ENCODE measurements at regions not wholly inside any gene's neighbourhood (a gene's known extent, or its start where the extent isn't known, plus 50 kb on each side); places are given as distances from the start of the nearest gene placed in this dataset.

DNA sequence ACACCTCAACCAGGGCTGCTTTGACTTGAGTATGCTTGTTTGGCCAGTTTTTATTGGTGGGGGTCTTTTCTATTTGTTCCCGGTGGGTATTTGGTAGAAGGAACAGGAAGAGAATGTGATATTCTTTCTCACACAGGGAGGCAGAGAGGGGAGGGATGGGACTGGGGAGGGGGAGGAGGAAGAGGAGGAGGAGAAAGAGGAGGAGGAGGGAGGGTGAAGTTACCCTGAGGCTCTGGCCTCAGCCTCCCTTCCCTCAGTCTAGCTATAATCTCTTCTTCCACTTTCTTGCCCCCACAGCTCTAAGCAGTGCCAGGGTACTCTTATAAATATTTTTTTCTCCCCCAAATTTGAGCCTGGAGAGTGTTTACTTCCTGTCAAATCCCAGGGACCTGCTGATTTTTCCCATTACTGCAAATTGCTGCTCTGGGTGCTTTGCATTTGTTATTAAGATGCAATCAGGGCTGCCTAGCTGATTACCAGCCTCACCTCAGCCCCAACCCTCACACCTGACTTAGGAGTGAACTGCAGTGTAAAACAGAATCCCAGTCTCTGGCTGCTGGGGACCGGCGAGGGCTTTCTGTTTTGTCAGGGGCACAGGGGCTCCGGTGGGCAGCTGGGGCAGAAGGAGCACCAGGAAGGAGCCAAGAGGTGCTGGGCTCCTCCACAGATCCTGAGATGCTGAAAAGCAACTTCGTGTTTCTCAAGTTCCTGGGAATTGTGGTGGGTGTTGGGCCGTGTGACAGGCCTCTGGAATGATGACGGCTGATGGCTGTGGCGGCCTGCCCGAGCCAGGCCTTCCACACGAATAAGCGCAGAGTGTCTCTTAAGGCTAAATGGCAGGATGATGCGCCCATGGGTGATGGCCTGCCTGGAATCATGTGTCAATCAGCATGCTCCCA, 141.4 kb downstream of the CD83 start:
- no peak for DNase-seq

DNA sequence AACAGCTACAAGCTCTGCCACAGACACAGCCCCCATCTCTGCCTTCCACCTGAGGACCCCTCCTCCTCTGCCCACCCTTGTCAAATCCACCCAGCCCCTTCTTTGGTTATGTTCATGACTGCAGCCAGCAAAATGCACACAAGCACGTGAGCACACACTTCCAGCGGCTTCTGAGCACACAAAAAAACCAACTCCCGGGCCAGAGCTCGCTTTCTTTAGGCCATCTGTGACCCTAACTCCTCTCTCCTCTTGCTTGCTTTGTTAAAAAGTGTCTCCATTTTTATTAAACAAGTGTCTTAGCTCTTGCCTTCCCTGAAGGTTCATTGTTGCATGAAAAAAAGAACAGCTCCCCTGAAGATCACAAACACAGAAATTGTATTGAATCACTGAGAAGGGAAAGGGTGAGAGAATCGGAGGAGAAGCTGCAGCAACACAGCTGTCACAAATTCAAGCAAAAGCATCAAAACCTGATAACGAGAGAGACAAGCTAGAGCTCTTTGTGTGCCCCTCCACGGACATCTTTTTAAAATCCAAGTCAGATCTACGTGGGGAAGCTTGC, 142.1 kb downstream of the CD83 start:
- DNase-seq, result no peak

DNA sequence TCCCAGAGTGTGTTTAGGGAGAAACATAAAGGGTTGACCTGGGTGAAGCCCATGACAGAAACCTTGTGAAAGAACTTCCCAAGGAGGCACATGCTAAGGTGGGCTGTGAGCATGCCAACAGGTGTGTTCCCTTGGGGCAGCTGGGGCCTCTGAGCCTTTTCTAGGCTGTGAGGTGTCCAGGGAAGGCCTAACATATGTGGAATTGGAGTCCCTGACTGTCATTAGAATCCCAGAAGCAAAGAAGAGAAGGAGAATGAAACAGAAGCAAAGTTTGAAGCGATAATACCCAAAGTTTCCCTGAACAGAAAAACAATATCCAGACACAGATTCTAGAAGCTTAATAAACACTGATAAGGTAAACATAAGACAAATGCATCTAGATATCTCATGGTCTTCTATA, 143.3 kb downstream of the CD83 start:
- DNase-seq, result no peak

DNA sequence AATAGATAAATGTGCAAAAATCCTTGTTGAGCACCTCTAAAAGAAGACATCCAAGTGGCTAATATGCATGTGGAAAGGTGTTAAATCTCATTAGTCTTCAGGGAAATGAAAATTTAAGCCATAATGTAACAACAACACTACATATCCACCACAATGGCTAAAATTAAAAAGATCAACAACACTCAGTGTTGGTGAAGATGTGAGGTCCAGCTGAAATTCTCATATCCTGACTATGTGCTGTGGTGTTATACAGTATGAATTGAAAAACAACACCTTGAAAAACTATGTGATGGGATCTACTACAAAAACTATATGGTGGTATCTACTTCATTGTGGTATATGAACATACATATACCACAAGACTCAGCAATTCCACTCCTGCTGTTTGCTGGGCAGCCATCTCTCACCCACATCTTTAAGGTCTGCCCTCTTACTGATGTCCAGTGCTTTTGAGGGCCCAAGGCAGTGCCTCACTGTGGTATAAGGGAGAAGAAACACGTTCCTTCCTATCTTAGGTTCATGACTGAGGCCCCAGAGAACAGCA, 146.4 kb downstream of the CD83 start:
- no peak for DNase-seq

DNA sequence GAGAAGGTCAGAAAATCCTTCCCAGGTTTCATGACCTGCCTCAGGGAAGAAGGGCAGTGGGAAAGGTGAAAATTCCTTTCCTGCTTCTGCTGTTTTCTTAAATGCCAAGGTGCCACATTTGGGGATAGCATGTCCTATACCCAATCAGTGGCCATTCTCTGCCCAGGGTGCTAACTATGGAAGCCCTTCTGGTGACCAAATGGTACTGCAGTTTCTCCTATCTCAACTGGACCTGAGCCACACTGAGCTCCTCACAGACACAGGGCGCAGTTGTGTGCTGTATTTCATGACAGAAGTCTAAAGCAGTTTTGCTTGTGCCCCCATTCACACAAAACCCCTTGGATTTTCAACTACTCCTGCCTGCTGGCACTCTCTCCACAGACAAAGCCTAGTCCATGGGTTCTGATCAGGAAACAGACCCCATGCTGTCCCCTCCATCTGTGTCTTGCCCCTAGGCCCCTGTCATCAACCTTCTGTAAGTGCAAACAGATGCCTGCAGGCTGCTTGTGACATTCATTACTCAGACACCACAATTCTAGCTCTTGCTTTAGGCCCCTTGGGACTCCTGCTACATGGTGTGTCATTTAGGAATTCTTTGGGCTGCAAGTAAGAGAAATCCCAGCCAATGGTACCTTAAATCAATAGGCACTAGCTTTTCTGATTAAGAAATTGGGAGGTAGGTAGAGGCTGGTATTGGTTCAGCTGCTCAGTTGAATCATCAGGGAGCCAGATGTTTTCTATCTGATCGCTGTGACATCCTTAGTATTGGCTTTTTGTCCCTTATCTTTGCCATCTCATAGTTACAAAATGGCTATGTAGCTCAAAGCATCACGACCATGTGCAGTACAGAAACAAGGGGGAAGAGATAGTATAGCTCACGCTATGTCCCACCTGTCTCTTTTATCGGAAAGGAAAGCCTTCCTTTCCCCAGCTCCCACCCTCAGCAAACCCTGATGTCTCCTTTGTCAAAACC, 147.8 kb downstream of the CD83 start:
- DNase-seq, result no peak

DNA sequence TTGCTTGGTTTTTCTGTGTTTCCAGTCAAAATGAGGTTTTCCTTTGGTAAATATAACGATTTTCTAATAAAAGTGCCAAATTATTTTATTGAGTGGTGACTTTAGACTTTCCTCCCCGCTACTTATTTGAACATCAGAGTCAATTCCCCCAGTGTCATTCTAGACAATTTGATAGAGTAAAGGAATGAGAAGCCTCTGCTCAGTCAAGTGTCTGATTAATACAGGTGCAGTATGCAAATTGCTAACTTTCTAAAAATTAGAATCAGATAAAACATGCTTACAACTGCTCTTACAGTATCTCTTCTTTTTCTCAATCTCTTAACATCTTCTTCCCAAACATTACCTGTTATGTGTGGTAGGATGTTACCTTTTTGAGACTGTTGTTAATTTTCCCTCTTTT, 148.7 kb downstream of the CD83 start:
- no peak for DNase-seq

DNA sequence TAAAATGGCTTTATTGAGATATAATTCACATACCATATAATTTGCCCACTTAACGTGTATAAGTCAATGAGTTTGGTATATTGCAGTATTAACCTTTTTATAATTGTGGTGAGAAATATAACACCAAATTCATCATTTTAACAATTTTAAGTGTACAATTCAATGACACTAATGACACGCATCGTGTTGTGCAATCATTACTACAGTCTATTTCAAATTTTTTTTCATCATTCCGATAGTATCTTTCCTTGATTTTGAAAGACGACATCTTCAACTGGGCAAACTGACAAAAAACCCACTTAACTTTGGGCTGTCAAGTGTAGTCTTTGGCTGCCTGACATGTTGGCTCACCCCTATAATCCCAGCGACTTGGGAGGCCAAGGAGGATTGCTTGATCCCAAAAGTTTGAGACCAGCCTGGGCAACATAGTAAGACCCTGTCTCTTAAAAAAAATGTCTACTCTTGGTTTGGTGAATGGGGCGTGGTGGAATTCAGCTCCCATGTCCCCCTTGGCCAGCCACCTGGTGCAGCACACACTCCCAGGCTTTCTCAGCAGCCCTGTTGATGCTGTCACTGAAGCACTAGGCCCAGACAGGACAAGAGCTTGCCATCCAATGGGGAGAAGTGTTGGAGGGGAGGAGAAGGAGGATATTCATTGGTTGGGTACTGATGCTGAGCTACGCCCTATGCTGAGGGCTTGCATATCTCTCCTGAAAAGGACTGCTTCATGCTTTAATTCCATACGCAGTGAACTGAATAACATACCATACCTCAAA, 150.5 kb downstream of the CD83 start:
- no peak for DNase-seq

DNA sequence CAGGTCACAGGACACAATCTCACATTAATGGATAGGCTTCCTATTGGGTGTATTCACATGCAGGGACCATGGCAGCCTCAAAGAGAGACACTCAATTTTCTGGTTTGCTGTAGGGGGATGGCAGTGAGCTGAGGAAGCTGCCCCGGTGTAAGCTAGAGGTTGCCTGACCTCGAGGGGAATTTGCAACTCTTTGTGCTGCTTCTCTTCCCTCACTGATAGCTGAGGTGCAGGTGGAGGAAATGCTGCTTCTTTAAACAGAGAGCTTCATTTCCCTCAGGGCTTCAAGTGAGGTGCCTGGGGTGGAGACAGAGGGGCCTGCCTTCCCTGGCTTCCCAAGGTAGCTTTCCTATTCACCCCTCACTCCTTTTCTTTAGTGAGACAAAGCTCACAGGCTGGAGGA, 151.9 kb downstream of the CD83 start:
- no peak for DNase-seq

DNA sequence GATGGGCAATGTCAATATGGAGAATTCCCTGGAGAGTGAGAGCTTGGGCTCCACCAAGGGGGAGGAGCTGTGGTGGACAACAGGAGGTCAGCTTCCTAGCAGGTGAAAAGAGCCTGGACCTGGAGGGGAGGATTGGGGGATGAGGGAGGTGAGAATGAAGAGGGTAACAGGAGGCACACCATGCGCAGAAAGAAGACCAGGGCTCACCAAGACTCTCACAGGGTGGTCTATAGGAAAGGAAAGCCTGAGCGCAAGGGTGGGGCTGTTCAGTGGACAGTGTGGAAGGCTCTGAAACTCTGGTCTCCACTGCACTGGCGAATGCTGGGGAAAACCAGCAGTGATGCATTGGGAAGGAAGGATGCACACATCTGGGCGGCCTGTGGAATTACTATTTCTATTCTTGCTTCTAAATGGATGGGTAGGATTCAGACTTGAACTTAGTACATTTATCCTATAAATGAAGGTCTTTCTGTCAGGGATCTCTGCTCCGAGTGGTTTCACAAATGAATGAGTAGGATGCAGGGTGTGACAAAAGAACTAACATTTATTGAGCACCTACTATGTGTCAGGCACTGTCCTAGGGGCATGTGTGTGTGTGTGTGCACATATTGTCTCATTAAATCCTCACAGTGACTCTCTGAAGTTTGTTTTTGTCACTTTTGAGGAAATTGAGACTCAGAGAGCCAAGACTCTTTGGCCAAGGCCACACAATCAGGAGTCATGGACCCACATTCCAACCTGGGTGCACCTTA, 152.7 kb downstream of the CD83 start:
- no peak for DNase-seq

DNA sequence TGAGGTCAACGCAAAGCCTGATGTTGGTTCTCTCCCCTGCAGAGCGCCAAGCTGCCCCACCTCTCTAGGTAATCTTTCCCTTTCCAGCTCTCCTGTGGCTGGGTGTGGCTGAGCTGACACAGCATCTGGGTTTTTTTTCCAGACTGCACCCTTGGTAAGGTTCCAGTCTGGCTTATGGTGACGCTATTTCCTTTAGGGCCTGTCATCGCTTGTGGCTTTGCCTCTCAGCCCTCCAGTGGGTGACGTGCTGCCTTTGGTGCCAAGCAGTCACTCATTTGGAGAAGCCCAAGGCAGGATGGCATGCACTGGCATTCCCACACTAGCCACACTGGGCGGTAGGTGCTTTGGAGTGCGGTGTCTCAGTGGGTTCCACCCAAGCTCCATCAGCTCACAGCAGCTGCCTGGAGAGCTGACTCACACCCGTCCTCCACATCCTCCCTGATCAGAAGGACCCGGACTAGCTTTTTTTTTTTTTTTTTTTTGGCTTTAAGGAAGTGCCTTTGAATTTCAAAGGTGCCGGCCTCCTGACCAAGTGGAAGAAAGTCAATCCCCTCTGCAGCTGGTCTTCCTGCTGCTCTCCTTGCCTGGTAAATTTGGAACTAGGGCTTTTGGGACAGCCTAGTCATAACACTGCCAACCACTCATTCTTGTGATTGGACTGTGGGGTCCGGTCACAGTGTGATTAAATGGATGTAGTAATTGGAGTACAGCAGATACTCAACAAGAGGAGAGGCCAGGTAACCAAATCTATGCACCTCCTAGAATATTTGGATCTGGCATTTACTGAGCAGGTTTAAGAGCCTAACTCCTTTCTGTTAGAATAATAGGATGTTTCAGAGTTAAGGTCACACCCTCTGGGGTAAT, 153.6 kb downstream of the CD83 start:
- DNase-seq, result peak; percentile 47 to 68

DNA sequence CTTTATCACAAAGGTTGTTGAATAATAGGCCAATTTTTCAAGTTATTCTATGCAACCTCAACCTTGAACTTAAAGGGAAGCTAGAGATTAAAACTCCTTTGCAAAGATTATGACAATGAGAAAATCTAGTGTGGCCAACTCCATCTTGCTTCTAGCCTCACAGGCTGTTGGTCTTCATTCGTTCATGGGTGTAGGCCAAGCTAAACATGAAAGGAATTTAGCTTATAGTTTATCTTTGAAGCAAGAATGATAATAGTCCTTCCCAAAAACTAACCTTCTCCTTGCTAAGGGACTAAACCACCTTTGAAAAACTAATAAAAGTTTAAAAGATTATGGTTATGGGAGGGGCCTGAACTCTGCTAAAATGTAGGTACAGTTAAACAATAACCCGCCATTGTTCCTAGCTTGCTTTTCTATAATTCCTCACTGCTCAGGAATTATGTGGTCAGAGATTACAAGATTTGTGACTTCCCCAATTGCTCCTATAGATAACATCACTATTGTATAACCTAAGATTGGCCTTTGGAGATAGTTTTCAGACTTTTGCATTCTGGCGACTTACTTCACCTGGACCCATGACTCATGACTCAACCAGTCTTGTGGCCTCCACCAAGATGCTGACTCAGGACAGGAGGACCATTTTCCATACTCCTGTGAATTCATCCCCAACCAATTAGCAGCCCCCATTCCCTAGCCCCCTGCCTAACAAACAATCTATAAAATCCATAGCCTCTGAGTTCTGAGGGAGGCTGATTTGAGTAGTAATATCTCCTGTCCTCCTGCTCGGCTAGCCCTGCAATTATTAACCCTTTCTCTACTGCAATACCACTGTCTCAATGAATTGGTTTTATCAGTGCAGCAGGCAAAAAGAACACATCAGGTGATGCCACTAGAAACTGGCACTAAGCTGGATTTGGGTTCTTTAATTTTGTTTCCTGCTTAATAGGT, 154.5 kb downstream of the CD83 start:
- no peak for DNase-seq

DNA sequence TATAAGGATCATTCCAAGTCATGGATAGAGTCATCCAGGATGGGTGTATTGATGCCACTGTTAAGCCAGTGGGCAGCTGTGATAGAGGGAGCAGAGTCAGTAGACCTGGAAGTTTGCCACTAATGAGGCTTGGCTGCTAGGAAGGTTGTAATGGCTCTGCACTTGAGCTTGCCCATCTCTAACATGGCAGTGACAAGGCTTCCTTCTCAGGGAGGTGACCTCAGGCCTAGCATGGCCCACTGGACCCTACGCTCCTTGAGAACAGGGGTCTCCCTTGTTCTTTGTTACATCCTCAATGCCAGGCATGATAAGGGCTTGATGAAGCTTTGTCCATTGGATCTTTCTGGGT, 155.1 kb downstream of the CD83 start:
- DNase-seq, result no peak

DNA sequence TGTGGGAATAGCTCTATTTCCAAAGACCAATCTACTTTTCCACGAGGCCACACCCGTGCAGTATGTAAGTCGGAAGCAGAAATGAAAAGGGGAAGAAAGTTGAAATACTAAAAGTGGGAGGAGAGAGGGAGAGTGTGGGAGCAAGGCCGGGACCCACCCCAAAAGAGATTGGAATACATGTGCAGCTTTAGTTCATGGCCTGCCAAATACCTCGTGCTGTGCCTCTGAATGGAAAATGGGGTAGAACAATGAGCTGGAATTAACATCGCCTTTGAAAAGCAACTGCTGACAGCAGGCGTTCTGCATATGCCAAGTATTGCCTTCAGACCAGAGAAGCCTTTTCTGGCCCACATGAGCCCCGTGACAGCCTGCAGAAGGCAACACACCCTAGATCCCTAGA, 155.6 kb downstream of the CD83 start:
- no peak for DNase-seq

DNA sequence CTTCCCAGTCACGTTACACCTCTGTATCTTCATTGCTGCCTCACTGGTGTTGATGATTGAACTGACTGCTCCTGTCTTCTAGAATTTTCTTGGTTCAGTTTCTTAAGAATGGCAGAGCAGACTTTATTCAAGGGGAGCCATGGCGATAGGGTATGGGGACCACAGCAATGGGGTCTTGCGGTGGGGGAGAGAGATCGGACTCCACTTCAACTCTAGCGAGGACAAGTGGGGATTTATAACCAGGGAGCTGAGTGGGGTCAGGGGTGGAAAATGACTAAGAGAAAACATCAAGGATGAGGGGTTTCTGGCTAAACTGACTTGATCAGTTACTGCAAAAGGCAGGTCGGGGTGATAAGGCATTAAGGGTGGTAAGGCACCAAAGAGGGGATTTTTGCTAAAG, 156.4 kb downstream of the CD83 start:
- no peak for DNase-seq

DNA sequence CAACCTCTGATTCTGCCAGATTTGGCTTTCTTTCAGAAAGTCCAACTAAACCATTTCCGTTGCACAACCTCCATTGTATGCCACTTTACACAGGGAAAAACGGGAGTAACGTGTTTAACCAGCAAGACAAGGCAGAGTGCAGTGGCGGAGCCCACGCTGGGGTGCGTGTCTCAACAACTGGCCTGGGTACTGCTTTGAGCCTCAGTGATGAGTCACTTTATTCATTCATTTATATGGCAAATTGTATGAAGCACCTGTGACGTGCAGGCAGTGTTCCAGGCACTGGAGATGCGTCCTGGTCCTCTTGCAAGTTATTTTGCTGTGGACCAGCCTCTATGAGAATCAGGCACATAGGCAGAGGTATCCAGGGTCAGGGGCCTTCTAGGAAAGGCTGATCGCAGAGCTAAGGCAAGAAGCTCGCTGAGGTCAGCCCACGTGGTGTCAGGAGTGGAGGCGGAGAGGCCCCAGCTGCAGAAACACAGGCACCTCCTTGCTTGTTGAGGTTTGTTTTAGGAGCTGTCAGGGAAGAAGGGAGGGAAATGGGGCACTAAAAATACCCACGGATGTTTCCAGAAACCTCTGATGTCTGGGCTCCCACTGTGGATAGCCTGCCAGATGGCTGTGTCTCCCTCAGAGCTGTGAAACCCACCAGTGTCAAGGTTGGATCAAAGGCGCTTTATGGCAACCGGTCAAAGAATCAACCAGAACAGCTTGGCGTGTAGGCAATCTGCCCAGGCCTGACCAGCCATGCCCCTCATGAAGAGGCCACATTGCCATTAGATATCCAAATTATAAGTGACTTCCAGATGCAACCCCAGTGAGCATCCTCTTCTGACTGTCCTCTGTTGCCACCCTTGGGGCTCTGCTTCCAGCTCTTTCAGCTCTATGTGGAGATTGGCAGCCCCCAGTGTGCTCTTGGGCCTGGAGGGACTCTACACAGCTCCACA, 157.2 kb downstream of the CD83 start:
- peak; percentile 14 to 42 for DNase-seq

DNA sequence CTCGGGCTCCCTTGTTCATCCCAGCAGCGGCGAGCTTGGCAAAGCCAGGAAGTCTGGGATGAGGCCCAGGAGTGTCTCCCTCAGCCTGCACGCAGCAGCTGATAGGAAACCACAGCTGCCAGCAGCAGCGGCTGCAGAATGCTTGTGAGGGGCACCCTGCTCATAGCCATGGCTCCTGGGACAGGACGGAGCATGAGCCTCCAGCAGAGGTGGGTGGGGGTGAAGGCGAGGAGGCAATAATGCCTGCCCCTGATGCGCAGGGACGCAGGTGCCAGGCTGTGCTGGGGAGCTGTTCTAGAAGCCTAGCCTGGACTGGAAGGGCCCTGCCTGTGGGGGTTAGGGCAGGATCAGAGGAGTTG, 157.9 kb downstream of the CD83 start:
- DNase-seq, result peak in 1 of 2 experiments; percentile 42

DNA sequence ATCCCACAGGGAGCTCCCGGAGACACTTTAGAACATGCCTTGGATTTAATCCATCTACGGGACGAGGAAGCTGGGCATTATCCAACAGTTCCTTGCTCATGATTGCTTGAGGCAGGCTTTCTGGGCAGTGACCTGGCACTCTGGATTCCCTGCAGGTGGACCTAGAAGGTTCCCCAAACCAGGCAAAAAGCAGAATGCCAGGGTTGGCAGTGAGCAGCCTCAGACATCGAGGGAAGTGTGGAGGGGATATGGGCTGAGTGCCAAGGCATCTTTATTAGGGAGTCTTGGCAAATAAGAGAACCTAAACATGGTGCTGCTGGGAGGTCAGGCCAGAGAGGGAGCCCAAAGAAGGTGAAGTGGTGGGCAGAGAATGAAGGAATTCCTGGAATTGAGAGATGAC, 158.5 kb downstream of the CD83 start:
- DNase-seq, result no peak

DNA sequence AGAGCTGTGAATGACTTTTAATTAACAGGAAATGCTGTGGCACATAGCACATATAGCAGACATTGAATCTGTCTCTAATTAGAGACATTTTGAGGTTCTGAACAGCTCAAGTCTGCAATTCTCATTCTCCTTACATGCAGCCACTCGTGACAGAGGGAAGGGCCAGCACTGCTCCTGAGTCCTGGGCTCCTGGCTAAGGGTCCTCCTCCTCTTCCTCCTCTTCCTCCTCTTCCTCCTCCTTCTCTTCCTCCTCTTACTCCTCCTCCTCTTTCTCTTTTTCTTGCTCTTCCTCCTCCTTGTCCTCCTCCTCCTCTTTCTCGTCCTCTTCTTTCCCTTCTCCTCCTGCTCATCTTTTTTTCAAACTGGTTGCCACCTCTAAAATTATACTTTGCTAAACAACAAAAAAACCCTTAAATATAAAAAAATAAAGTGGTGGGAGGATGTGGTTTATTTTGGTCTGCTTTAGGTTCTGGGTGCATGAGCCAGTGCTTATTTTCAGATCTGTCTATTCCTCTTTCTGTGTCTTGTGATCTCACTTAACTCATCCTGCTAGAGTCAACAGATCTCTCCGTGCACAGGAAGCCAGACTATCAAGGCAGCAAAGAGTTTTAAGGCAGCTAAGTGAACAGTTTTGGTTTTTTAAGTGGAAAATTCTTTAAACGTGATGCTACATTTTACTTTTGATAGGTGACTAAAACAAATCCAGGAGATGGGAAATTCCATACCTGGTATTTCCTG, 159.3 kb downstream of the CD83 start:
- DNase-seq, result peak; percentile 82 to 83

All from Kasumi-1 (cell line).